Pancreas (tissue), 10 donors: ENCODE measurements at regions not wholly inside any gene's neighbourhood (a gene's known extent, or its start where the extent isn't known, plus 50 kb on each side); places are given as distances from the start of the nearest gene placed in this dataset.
"Not testable (repeated sequence)": the region's sequence is repeated elsewhere in the genome, so short reads cannot be mapped to it uniquely, and the experiment has no call there.

Source experiments
- ATAC-seq, 4 donors: fragments of 200-7000 bp; cut with Tn5 transposase; one replicate each; pipeline versions ENCODE4 v1.8.0 to v1.9.1; 2020; ENCODE audit warnings: mild to moderate bottlenecking in 4 of 4, moderate library complexity in 4 of 4
- DNase-seq, 6 donors: peaks; one replicate each; pipeline ENCODE4 v3.0.0-alpha.2; 2020
- FAIRE-seq: peaks from 2 replicates; lab custom pipeline; 2012; peaks lifted over from hg19 to GRCh38; lab: Jason Lieb, UNC
- H3K27ac ChIP-seq, 4 donors: fragments of 200-600 bp; sonication (generic); 1 replicate in 3 of 4; 2 replicates in 1 of 4; pipeline versions ENCODE4 v1.5.0 to v1.8.0; 2020
- H3K27me3 ChIP-seq, 4 donors: fragments of 200-600 bp; one replicate each; pipeline ENCODE4 v1.8.0; 2021
- H3K36me3 ChIP-seq, 3 donors: fragments of 200-600 bp; sonication (generic) in 1 of 3; one replicate each; pipeline versions ENCODE4 v1.5.0 to v1.8.0; 2020 to 2021
- H3K4me1 ChIP-seq, 3 donors: fragments of 200-600 bp; one replicate each; pipeline ENCODE4 v1.8.0; 2021
- H3K4me3 ChIP-seq, 4 donors: fragments of 200-600 bp; sonication (generic) in 2 of 4; one replicate each; pipeline versions ENCODE4 v1.5.0 to v1.8.0; 2020 to 2021
- H3K9me3 ChIP-seq, 4 donors: fragments of 200-600 bp; one replicate each; pipeline ENCODE4 v1.8.0; 2021
- CTCF ChIP-seq, 4 donors: fragments of 200-600 bp; sonication (generic) in 3 of 4; IDR thresholded peaks; one replicate each; pipeline versions ENCODE4 v1.5.0 to v1.8.0; 2021; ENCODE audit warnings: antibody characterized with exemption in 4 of 4
- WGBS, 2 donors: extraction: QIAGEN DNeasy Blood & Tissue Kit; methylation state at CpG; one replicate each; pipeline ENCODE4 v1.1.7; 2013; 5-methylcytosine and 5-hydroxymethylcytosine counted together
- intact Hi-C, 3 donors: fragments of 100-400 bp; cut with DNase I; formaldehyde crosslinking; loops; one replicate each; pipeline versions ENCODE4 v1.11.1 to v1.14.2; 2022
- donor health status: healthy with polysubstance abuse.
- donor health status: DM: no; HTN: no; CAD: no; lungs with moderate emphysema.
- donor health status: DM: no; HTN: no; CAD: no.
- donor health status: control.
- donor health status: control.
- donor health status: Bipolar disorder and iron deficiency.
- donor health status: DM: yes; HTN: yes; CAD: no.
- donor health status: DM: no; HTN: no; CAD: no.
- donor health status: DM: no; HTN: no; CAD: no.
- donor health status: DM: yes; HTN: yes; CAD: no.

DNA sequence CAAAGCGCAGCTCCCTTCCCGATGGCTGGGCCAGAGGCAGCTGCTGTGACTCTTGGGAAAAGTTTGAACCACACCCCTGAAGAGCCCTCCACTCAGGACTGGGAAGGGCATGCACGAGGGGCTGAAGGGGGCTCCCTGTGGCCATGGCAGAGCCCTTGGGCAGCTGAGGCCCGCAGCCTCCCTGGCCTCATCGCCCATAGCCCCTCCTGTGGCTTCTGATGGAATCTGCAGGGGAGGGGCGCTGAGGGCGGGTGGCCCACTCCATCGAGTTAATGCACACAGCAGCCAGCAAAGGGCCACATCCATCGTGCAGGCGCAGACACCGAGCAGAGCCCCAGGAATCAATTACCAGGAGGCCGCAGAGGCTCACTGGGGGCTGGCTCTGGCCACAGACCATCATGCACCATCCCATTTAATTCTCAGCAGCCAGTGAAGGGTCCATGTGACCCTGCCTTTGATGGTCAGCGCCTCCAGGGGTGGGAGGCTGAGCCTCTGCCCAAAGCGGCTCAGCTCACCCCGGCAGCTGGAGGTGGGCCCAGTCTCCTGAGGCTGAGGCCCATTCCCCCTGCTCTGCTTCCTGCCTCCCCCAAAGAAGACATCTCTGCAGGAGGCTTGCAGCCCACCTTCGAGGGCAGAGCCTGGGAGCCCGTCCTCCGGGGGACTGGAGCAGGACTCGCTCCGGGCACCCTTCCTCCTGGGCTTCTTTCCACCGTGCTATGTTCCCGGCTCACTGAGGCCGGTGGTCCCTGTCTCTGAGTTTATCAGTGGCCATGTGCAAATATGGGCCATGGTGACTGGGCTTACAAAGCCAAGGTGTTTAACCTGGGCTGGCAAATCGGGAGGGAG, 1410.2 kb downstream of the BRD1 start:
- no peak for FAIRE-seq
- no peak for ATAC-seq
- no peak for TF ChIP-seq CTCF (IDR thresholded peaks at IDR 0.05)
- intact Hi-C loops = no loop called here
- 62 to 73% methylated on average over 20 to 24 of the region's 24 CpGs for WGBS, 2 donors
- Histone ChIP-seq H3K27me3 (peaks cover 0 to 7% (median 0%) of the 10 kb centered on the region in 4 donors), H3K27ac (no peak overlapping the region), H3K9me3 (no peaks in the 10 kb centered on the region), H3K4me1 (no peaks in the 10 kb centered on the region), H3K4me3 (no peak overlapping the region), H3K36me3 (no peaks in the 10 kb centered on the region)
- peak in 1 of 6 donors; percentile 20 for DNase-seq

DNA sequence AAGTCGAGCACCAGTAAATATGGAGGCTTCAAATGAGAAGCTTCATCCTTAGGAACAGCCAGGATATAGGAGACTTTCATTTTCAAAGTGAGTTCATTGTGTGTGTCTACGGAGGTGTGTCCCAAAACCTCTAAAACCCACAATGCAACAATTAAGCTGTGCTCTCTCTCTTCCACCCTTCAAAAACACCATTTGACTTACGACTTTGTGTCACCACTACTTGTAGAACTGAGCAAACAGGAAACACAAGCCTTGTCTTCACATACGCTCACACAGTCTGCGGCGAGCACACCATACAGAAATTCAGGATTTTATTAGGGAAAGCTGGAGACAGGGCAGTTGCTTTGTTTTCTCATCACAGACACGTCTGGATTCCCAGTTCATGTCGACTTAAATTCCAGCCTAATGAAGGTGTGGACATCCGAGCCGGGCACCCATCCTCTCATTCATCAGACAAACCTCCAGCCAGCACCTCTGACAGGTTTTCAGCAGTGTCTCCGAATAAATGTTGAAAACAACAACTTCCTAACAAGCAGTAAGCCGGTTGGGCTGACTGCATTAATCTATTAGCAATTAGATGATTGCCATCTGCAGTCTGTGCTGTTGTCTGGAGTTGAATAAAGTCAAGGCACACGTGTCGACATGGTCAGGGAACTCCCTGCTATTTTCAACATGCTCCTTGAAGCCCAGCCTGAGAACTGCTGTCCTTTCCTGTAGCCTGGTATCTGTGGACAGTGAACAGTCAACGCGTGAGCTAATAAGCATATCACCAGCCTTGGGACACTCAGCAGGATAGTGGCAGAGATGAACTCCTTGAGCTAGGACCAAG, 1411.1 kb downstream of the BRD1 start:
- ATAC-seq = no peak
- intact Hi-C loops = no loop called here
- 34 to 39% methylated on average over 16 of the region's 16 CpGs for WGBS, 2 donors

DNA sequence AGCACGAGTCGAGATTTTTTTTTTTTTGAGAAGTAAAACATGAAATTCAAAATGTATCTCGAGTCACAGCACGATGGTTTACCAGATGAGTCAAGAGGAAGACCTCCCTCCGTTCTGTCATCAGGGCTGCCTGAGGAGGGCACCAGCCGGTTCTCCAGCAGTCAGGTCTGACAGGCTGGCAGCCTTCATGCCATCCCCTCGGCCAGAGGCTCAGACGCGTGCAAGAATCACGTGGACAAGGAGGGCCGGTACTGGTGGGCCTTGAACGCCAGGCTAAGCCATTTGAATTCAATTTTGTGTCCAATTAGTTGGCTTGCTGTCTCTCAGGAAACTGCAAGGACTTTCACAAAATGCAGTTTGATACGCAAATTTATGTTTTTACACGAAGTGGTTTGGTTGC, 1412.2 kb downstream of the BRD1 start:
- H3K4me3 ChIP-seq = no peak overlapping the region
- intact Hi-C loops = no loop called here
- FAIRE-seq (no peak), DNase-seq (peak in 1 of 6 donors; percentile 17), ATAC-seq (no peak)
- H3K27me3 ChIP-seq = peaks cover 0 to 7% (median 0%) of the 10 kb centered on the region in 4 donors
- TF ChIP-seq CTCF (IDR thresholded peaks at IDR 0.05) = no peak
- 51 to 53% methylated on average over 14 of the region's 14 CpGs for WGBS, 2 donors
- no peaks in the 10 kb centered on the region for H3K36me3 ChIP-seq
- H3K27ac ChIP-seq = no peak overlapping the region
- no peaks in the 10 kb centered on the region for H3K9me3 ChIP-seq
- no peaks in the 10 kb centered on the region for H3K4me1 ChIP-seq

More for the DNA sequence above, 1411.1 kb downstream of the BRD1 start:
- H3K27ac ChIP-seq = no peak overlapping the region
- FAIRE-seq (no peak), DNase-seq (peak in 1 of 6 donors; percentile 21)
- H3K27me3 ChIP-seq = peaks cover 0 to 7% (median 0%) of the 10 kb centered on the region in 4 donors
- no peak overlapping the region for H3K4me3 ChIP-seq
- no peaks in the 10 kb centered on the region for H3K36me3 ChIP-seq
- H3K9me3 ChIP-seq = no peaks in the 10 kb centered on the region
- no peak for TF ChIP-seq CTCF (IDR thresholded peaks at IDR 0.05)
- H3K4me1 ChIP-seq = no peaks in the 10 kb centered on the region

GRCh38 chr22:48414651-48415050, 1413.0 kb downstream of the BRD1 start:
- no peaks in the 10 kb centered on the region for H3K4me1 ChIP-seq
- 79% methylated on average over 3 of the region's 3 CpGs for WGBS, 2 donors
- H3K36me3 ChIP-seq = no peaks in the 10 kb centered on the region
- no peak for TF ChIP-seq CTCF (IDR thresholded peaks at IDR 0.05)
- H3K9me3 ChIP-seq = no peaks in the 10 kb centered on the region
- peak in 1 of 6 donors; percentile 25 for DNase-seq
- H3K27me3 ChIP-seq = peaks cover 0 to 7% (median 3%) of the 10 kb centered on the region in 4 donors
- intact Hi-C loops = no loop called here
- ATAC-seq = no peak
- H3K27ac ChIP-seq = no peak overlapping the region
- H3K4me3 ChIP-seq = no peak overlapping the region
- no peak for FAIRE-seq

DNA sequence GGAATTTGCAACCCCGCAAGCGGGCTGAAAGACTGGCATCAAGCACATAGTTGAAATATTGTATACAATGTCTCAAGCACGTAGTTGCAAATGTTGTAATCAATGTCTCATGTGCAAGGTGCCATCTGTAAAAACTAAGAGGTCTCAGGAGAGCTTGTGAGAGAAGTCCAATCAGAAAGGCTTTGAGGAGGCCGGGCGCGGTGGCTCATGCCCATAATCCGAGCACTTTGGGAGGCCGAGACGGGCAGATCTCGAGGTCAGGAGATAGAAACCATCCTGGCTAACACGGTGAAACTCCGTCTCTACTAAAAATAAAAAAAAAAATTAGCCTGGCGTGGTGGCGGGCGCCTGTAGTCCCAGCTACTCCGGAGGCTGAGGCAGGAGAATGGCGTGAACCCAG, 1414.7 kb downstream of the BRD1 start:
- H3K4me3 ChIP-seq, H3K9me3 ChIP-seq, ATAC-seq, H3K4me1 ChIP-seq, H3K27ac ChIP-seq, FAIRE-seq, H3K27me3 ChIP-seq, intact Hi-C loops, H3K36me3 ChIP-seq, DNase-seq: not testable (repeated sequence)
- 80 to 83% methylated on average over 17 of the region's 17 CpGs for WGBS, 2 donors
